HG02588 (cell line): ENCODE measurements at regions not wholly inside any gene's neighbourhood (a gene's known extent, or its start where the extent isn't known, plus 50 kb on each side); places are given as distances from the start of the nearest gene placed in this dataset.

Experiments used
- ATAC-seq: cut with Tn5 transposase; IDR thresholded peaks from one replicate; pipeline ENCODE4 v1.9.1; 2021; ENCODE audit warnings: mild to moderate bottlenecking, moderate library complexity; ENCODE audit not compliant: unreplicated experiment

DNA sequence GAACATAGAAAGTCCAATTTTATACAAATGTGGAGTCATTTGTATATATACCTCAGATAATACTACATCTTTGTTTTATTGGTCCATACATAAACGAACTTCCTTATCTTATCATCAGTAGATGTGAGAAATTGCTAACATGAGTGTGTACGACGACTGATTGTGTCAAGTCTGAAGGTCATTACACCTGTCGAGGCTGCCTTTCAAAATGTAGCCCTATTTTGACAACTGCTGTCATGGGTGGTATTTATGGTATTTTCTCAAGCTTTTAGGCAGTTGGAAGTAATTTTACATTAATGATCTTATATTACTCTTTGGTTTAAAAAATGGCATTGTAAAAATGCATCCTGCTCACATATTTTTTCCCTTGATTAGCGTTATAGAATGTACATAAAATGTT is 183.7 kb upstream of the DNAJC19 start:
- no peak for ATAC-seq

DNA sequence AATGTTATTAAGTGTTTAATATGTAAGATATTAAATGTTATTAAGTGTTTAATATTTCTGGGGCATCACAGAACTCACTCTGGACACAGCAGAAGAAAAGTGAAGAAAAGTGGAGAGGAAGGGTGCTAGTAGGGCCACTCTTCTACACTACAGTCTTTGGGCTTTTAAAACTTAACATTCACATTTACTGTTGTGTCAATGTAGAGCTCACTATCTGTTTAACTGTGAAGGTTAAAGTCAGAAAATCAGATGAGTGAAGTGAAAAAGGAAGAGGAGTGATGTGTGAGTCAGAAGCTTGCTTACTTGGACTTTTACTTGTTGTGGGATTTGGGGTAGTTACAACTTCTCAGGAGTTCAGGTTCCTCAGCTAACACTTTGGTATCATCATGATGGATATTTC is 145.3 kb upstream of the DNAJC19 start:
- no peak for ATAC-seq

DNA sequence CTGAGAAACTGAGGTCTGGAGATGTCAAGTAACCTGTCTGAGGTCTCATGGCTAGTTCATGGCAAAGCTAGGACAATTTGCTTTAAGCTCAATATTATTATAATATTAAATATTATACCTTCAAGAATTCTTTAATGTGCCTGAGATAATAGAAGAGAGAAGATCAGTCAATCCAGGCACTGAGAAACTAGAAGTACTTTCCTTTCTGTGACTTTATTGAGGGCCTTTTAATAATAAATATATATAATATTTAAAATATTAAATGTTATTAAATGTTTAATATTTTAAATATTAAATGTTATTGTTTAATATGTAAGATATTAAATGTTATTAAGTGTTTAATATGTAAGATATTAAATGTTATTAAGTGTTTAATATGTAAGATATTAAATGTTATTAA is 144.3 kb upstream of the DNAJC19 start:
- no peak for ATAC-seq

- no peak for ATAC-seq
Observed at GRCh38 chr3:181105646-181106045, 116.1 kb upstream of the DNAJC19 start.

DNA sequence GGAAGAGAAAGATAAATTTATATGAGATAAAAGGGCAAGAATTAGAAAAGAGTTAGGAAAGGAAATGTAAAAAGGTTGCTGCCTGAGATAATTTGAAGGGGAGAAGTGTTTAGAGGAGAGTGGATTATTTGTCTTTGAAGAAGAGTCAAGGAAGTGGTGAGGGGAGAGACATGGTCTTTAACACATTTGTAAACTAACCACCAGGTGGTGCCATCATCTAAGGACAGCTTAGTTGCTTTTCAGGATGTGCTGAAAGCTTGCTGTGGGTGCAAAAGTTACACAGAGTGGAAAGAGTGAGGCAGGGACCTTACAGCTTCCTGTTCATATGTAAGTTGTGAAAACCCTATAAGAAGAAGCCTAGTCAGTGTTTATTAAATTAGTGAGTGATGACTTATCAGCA is 114.1 kb upstream of the DNAJC19 start:
- no peak for ATAC-seq

DNA sequence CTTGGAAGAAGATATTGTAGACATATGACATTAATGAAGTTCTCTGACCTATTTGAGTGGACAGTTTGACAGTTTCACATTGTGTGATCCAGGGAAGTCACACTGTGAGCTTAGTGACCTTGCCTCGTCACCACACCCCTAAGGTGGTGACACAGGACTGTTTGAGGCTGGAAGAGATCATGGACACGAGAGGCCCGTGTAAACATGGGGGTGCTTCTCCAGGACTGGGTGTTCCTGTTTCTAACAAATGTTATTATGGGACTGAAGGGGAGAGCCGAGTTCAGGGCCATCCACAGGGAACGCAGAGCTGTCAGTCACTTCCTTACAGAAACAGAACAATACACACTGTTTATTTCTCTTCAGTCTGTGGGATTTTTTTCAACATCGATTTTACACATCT is 96.5 kb upstream of the DNAJC19 start:
- ATAC-seq, result no peak

DNA sequence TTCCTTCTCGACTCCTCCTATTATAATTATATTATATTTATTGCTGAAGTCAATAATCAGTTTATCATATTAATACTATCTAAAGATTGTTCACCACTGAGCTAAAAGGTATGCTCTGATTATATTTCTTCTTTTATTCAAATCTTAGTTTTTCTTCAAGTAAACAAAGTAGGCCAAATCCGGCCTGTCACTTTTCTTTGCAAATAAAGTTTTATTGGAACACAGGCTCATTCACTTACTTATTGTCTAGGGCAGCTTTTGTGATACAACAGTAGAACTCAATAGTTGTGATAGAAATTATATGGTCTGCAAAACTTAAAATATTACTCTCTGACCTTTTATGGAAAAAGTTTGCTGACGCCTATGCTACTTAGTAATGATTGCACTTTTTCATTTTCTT is 92.4 kb upstream of the DNAJC19 start:
- no peak for ATAC-seq

- ATAC-seq, result no peak
Observed at GRCh38 chr3:181076558-181076957, 87.0 kb upstream of the DNAJC19 start.

DNA sequence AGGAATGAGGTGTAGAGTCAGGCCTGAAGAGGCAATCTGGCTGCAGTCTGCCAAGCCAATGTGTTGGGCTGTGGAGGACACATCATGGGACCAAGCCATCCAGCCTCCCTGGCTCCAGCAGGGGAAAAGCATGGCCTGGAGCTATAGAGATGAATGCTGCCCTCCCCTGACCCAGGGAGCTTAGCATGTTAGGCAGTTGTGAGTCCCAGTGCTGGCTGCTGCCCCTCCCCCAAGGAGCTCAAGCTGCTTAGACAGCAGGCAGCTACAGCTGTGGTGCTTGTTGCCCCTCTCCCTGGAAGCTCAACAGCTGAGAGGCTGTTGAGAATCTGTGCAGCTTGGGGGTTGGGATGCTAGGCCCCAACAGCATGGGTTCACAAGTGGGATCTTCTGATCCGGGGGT is 85.6 kb upstream of the DNAJC19 start:
- ATAC-seq, result no peak

GRCh38 chr3:181066143-181067087 is 76.9 kb upstream of the DNAJC19 start:
- no peak for ATAC-seq

GRCh38 chr3:181056136-181056732 is 66.7 kb upstream of the DNAJC19 start:
- no peak for ATAC-seq

GRCh38 chr3:181054538-181054937 is 65.0 kb upstream of the DNAJC19 start:
- ATAC-seq, result no peak

DNA sequence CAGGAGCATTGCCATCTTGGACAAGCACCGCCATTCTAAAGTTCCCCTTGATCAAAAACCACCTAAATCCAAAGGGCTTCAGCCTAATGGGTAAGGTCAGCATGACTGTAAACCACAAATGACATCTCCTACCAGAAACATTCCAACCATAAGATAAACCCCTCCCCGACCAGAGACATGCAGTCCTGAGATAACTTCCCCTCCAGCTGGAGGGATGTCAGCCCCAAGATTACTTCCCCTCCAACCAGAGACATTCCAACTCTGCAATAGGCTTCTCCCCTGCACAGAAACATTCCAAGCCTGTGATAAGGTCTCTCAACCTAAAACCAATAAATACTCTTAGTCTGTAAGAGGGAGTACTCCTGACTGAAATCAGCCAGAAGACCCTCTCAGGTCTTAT is 62.7 kb upstream of the DNAJC19 start:
- no peak for ATAC-seq

GRCh38 chr3:181050738-181051137 is 61.2 kb upstream of the DNAJC19 start:
- no peak for ATAC-seq

GRCh38 chr3:181040030-181040429 is 50.5 kb upstream of the DNAJC19 start:
- ATAC-seq, result no peak
